H1 (cell line): ENCODE measurements at regions not wholly inside any gene's neighbourhood (a gene's known extent, or its start where the extent isn't known, plus 50 kb on each side); places are given as distances from the start of the nearest gene placed in this dataset.
A peak's percentile ranks its signal among the peaks of the same experiment; 100 is the strongest.

ENCODE experiments used
- CTCF ChIA-PET: fragments of 300-600 bp; sonication (Branson Sonifier 250); formaldehyde crosslinking; loops from one replicate; lab custom pipeline; 2021; ENCODE audit not compliant: partially characterized antibody; lab: Charles Lee
- POLR2A ChIA-PET: fragments of 300-600 bp; sonication (Branson Sonifier 250); formaldehyde crosslinking; loops from one replicate; lab custom pipeline; 2021; ENCODE audit warnings: inconsistent platforms; ENCODE audit not compliant: partially characterized antibody; lab: Charles Lee
- DNase-seq, 2 experiments: peaks; one replicate each; pipeline versions ENCODE4 v3.0.0 to v3.0.0-alpha.2; 2010 to 2022; ENCODE audit warnings: low spot score in 2 of 2, low read depth in 1 of 2, mixed read lengths in 1 of 2
- FAIRE-seq: peaks from 2 replicates; lab custom pipeline; 2011; peaks lifted over from hg19 to GRCh38; lab: Jason Lieb, UNC
- H2AFZ ChIP-seq: 2 replicates; pipeline ENCODE4 v1.8.1; 2012; ENCODE audit warnings: low read length, inconsistent platforms
- H2AK5ac ChIP-seq: 2 replicates; pipeline ENCODE4 v1.6.1; 2013; ENCODE audit warnings: low read depth, low read length
- H2BK120ac ChIP-seq: replicated peaks from 2 replicates; pipeline ENCODE3; 2013; ENCODE audit warnings: low read depth, low read length, inconsistent platforms
- H2BK12ac ChIP-seq: 2 replicates; pipeline ENCODE4 v1.6.1; 2013; ENCODE audit warnings: low read depth, low read length
- H2BK15ac ChIP-seq: 2 replicates; pipeline ENCODE4 v1.6.1; 2013; ENCODE audit warnings: low read length
- H2BK20ac ChIP-seq: 2 replicates; pipeline ENCODE4 v1.6.1; 2013; ENCODE audit warnings: low read length
- H2BK5ac ChIP-seq: 2 replicates; pipeline ENCODE4 v1.6.1; 2013; ENCODE audit warnings: low read depth, low read length
- H3K14ac ChIP-seq: 2 replicates; pipeline ENCODE4 v1.6.1; 2013; ENCODE audit warnings: inconsistent platforms; ENCODE audit not compliant: insufficient read length
- H3K18ac ChIP-seq: 2 replicates; pipeline ENCODE4 v1.6.1; 2013; ENCODE audit warnings: low read length; ENCODE audit errors: extremely low read depth
- H3K23ac ChIP-seq: 2 replicates; pipeline ENCODE4 v1.6.1; 2013; ENCODE audit warnings: inconsistent platforms; ENCODE audit not compliant: insufficient read length
- H3K23me2 ChIP-seq: 2 replicates; pipeline ENCODE4 v1.6.1; 2013; ENCODE audit warnings: low read depth, low read length
- H3K27ac ChIP-seq: 2 replicates; pipeline ENCODE4 v1.6.1; 2011; ENCODE audit warnings: low read depth, low read length, inconsistent platforms
- H3K27me3 ChIP-seq, 4 experiments: replicated peaks in 1 of 4; 1 replicate in 1 of 4; 2 replicates in 3 of 4; pipeline versions ENCODE4 v1.6.1 to v1.8.1; 2011 to 2013; ENCODE audit warnings: low read length in 3 of 4, mild to moderate bottlenecking in 3 of 4, inconsistent platforms in 2 of 4, mixed read lengths in 2 of 4, moderate library complexity in 1 of 4; ENCODE audit not compliant: control insufficient read depth in 3 of 4, insufficient read depth in 3 of 4; ENCODE audit errors: extremely low read depth in 1 of 4
- H3K36me3 ChIP-seq, 4 experiments: 2 replicates each; pipeline versions ENCODE4 v1.6.1 to v1.8.1; 2011 to 2013; ENCODE audit warnings: mild to moderate bottlenecking in 4 of 4, low read length in 3 of 4, moderate library complexity in 2 of 4, control low read depth in 1 of 4, inconsistent platforms in 1 of 4; ENCODE audit not compliant: insufficient read depth in 4 of 4, control insufficient read depth in 2 of 4
- H3K4ac ChIP-seq: replicated peaks from 2 replicates; pipeline ENCODE3; 2013; ENCODE audit warnings: low read length, low read depth, mixed read lengths, inconsistent platforms; ENCODE audit not compliant: insufficient read length
- H3K4me1 ChIP-seq, 4 experiments: replicated peaks in 1 of 4; 1 replicate in 1 of 4; 2 replicates in 3 of 4; pipeline versions ENCODE4 v1.6.1 to v1.8.1; 2011 to 2013; ENCODE audit warnings: low read length in 3 of 4, inconsistent platforms in 2 of 4, mixed read lengths in 1 of 4; ENCODE audit not compliant: insufficient read depth in 4 of 4, control insufficient read depth in 3 of 4
- H3K4me2 ChIP-seq, 2 experiments: 2 replicates each; pipeline versions ENCODE4 v1.6.1 to v1.8.1; 2011 to 2013; ENCODE audit warnings: low read depth in 2 of 2, low read length in 2 of 2, control low read depth in 1 of 2, inconsistent platforms in 1 of 2, mild to moderate bottlenecking in 1 of 2; ENCODE audit not compliant: insufficient read depth in 1 of 2
- H3K4me3 ChIP-seq, 4 experiments: fragments of 200-600, 300-600 bp in 1 of 4; sonication (generic), shearing (Covaris generic), sonication (Bioruptor Twin) in 1 of 4; 2 replicates each; pipeline versions ENCODE4 v1.5.1 to v1.8.1; 2011 to 2016; ENCODE audit warnings: low read length in 4 of 4, low read depth in 3 of 4, control low read depth in 2 of 4, inconsistent platforms in 2 of 4, mild to moderate bottlenecking in 2 of 4, mixed read lengths in 1 of 4, moderate library complexity in 1 of 4; ENCODE audit not compliant: insufficient read depth in 2 of 4; ENCODE audit errors: extremely low read depth in 1 of 4
- H3K56ac ChIP-seq: replicated peaks from 2 replicates; pipeline ENCODE3; 2013; ENCODE audit warnings: low read depth, mild to moderate bottlenecking, mixed read lengths, low read length, inconsistent platforms; ENCODE audit not compliant: insufficient read length
- H3K79me1 ChIP-seq: 2 replicates; pipeline ENCODE4 v1.6.1; 2013; ENCODE audit warnings: low read depth, low read length, control low read depth
- H3K79me2 ChIP-seq, 2 experiments: 2 replicates each; pipeline versions ENCODE4 v1.6.1 to v1.8.1; 2012 to 2013; ENCODE audit warnings: low read length in 2 of 2, mild to moderate bottlenecking in 2 of 2, inconsistent platforms in 1 of 2; ENCODE audit not compliant: insufficient read depth in 2 of 2, control insufficient read depth in 1 of 2
- H3K9ac ChIP-seq, 4 experiments: replicated peaks in 1 of 4; 1 replicate in 1 of 4; 2 replicates in 3 of 4; pipeline versions ENCODE4 v1.6.1 to v1.8.1; 2011 to 2013; ENCODE audit warnings: low read depth in 3 of 4, low read length in 3 of 4, control low read depth in 2 of 4, mild to moderate bottlenecking in 2 of 4, moderate library complexity in 2 of 4, inconsistent platforms in 1 of 4; ENCODE audit errors: extremely low read depth in 1 of 4
- H3K9me3 ChIP-seq, 2 experiments: 2 replicates each; pipeline versions ENCODE4 v1.6.1 to v1.8.1; 2012 to 2013; ENCODE audit warnings: mild to moderate bottlenecking in 2 of 2, moderate library complexity in 2 of 2, control low read depth in 1 of 2, inconsistent platforms in 1 of 2, low read depth in 1 of 2, low read length in 1 of 2, mixed read lengths in 1 of 2; ENCODE audit not compliant: insufficient read depth in 2 of 2
- H4K20me1 ChIP-seq, 2 experiments: replicated peaks in 1 of 2; 2 replicates each; pipeline versions ENCODE3 to v1.8.1; 2011 to 2013; ENCODE audit warnings: inconsistent platforms in 2 of 2, low read length in 2 of 2, mild to moderate bottlenecking in 1 of 2; ENCODE audit not compliant: insufficient read depth in 2 of 2, control insufficient read depth in 1 of 2
- H4K5ac ChIP-seq: 2 replicates; pipeline ENCODE4 v1.6.1; 2013; ENCODE audit warnings: low read length, low read depth, mixed read lengths, inconsistent platforms; ENCODE audit not compliant: insufficient read length
- H4K8ac ChIP-seq: 2 replicates; pipeline ENCODE4 v1.8.0; 2013; ENCODE audit warnings: mild to moderate bottlenecking, moderate library complexity, low read length, inconsistent platforms; ENCODE audit not compliant: insufficient read depth; ENCODE audit errors: extremely low read depth
- H4K91ac ChIP-seq: replicated peaks from 2 replicates; pipeline ENCODE3; 2013; ENCODE audit warnings: low read length, mixed read lengths, inconsistent platforms; ENCODE audit not compliant: insufficient read length
- BACH1 ChIP-seq: IDR thresholded peaks from 2 replicates; pipeline ENCODE4 v1.6.1; 2012; ENCODE audit warnings: low read length, improper control_type of control experiment
- CTCF ChIP-seq, 3 experiments: IDR thresholded peaks; 1 replicate in 2 of 3; 2 replicates in 1 of 3; pipeline versions ENCODE4 v1.5.1 to v1.6.1; 2011; ENCODE audit warnings: low read length in 3 of 3, mild to moderate bottlenecking in 3 of 3, inconsistent platforms in 2 of 3, low read depth in 1 of 3, moderate library complexity in 1 of 3; ENCODE audit not compliant: insufficient read depth in 1 of 3; ENCODE audit errors: control extremely low read depth in 1 of 3
- KDM1A ChIP-seq: fragments of 200-600, 300-600 bp; sonication (generic); IDR thresholded peaks from 2 replicates; pipeline ENCODE4 v1.7.1; 2016; ENCODE audit warnings: mild to moderate bottlenecking, low read length, borderline replicate concordance
- MAFK ChIP-seq: IDR thresholded peaks from 2 replicates; pipeline ENCODE4 v1.6.1; 2012; ENCODE audit warnings: low read depth, mild to moderate bottlenecking, improper control_type of control experiment, low read length
- SAP30 ChIP-seq: fragments of 300-600 bp; sonication (generic); IDR thresholded peaks from 2 replicates; pipeline ENCODE4 v1.7.1; 2012; ENCODE audit warnings: low read length, moderate library complexity, mild to moderate bottlenecking, inconsistent platforms; ENCODE audit not compliant: insufficient read depth, insufficient replicate concordance
- TAF7 ChIP-seq: optimal IDR thresholded peaks from 2 replicates; pipeline ENCODE3; 2011; ENCODE audit warnings: low read depth, mild to moderate bottlenecking, inconsistent platforms, low read length, moderate library complexity, borderline replicate concordance
- TEAD4 ChIP-seq: IDR thresholded peaks from 2 replicates; pipeline ENCODE4 v1.6.1; 2012; ENCODE audit warnings: low read depth, low read length, inconsistent platforms, mixed read lengths
- WGBS, 2 experiments: shearing (Covaris generic) in 1 of 2; methylation state at CpG; one replicate each; pipeline versions ENCODE4 v1.1.6 to v1.1.7; 2013 to 2015; ENCODE audit warnings: low lambda C conversion rate in 2 of 2, mixed read lengths in 2 of 2, inconsistent platforms in 1 of 2, low coverage in 1 of 2, missing lambda C conversion rate in 1 of 2; ENCODE audit not compliant: insufficient replicate concordance in 2 of 2, insufficient coverage in 1 of 2, insufficient read length in 1 of 2; ENCODE audit errors: extremely low coverage in 1 of 2, missing lambda C conversion rate in 1 of 2; 5-methylcytosine and 5-hydroxymethylcytosine counted together

- H3K9me3 ChIP-seq, result no peaks in the 10 kb centered on the region
- peaks cover 1 to 22% (median 15%) of the 10 kb centered on the region in 4 experiments; a peak in 6 of 7 replicates for H3K27me3 ChIP-seq
- no peak overlapping the region for H2BK120ac ChIP-seq
- peak overlapping the region; percentile 11 to 65 (median 38); a peak in 4 of 8 replicates for H3K4me3 ChIP-seq
- H2BK15ac ChIP-seq, result peak overlapping the region; percentile 74; the same call in 1 of the 2 replicates
- H3K36me3 ChIP-seq, result no peaks in the 10 kb centered on the region
- no peak overlapping the region for H2AFZ ChIP-seq
- peak overlapping the region; percentile 83; the same call in 1 of the 2 replicates for H2BK12ac ChIP-seq
- peak overlapping the region; percentile 43; the same call in 1 of the 2 replicates for H2BK20ac ChIP-seq
- H3K4ac ChIP-seq, result peak overlapping the region; percentile 12
- CTCF ChIA-PET, result interaction anchor here (1.0 to 2.2 kb wide), 8 partner anchors 9 to 442 kb away, joined by 3 to 7 read pairs (median 4); no protein-coding TSS in a partner anchor
- H3K9ac ChIP-seq, result no peak overlapping the region
- POLR2A ChIA-PET, result interaction anchor here (0.8 to 4.4 kb wide), 3 partner anchors 9 to 53 kb away, joined by 3 to 18 read pairs (median 6); no protein-coding TSS in a partner anchor
- H4K8ac ChIP-seq, result no peak overlapping the region
- H3K4me1 ChIP-seq, result peaks cover 6 to 22% (median 14%) of the 10 kb centered on the region in 4 experiments
- no peak overlapping the region for H3K14ac ChIP-seq
- no peak overlapping the region for H3K23ac ChIP-seq
- H4K20me1 ChIP-seq, result peaks cover 8 to 18% of the 10 kb centered on the region in 2 experiments
- H4K5ac ChIP-seq, result no peak overlapping the region
- H4K91ac ChIP-seq, result peak overlapping the region; percentile 18
- no peak overlapping the region for H3K27ac ChIP-seq
- H3K56ac ChIP-seq, result no peak overlapping the region
- no peak overlapping the region for H3K18ac ChIP-seq
- H2BK5ac ChIP-seq, result no peak overlapping the region
- 0 out of 2 replicates have a peak, but pooled peaks cover 1% of the 10 kb centered on the region for H3K79me1 ChIP-seq
- H2AK5ac ChIP-seq, result no peak overlapping the region
- 64% methylated on average over 22 of the region's 22 CpGs; no CpG with 5 or more reads in 1 of the 2 experiments for WGBS, 2 experiments
- H3K23me2 ChIP-seq, result peaks cover 6% of the 10 kb centered on the region; the same call in 1 of the 2 replicates
- no peak for DNase-seq
- peak overlapping the region; percentile 38 to 60 for H3K4me2 ChIP-seq
- no peaks in the 10 kb centered on the region for H3K79me2 ChIP-seq
- FAIRE-seq, result no peak
- TF ChIP-seq TEAD4 (peak; percentile 44; the same call in 1 of the 2 replicates), MAFK (peak; percentile 99), CTCF (IDR thresholded peaks at IDR 0.05; ENCODE audit: control extremely low read depth in 1 of 3, insufficient read depth in 1 of 3, low read depth in 1 of 3, low read length in 3 of 3) (peak in 1 of 3 experiments; percentile 3; a peak in 1 of 4 replicates), SAP30 (no peak), TAF7 (no peak), KDM1A (0 out of 2 replicates have a peak, but pooled peaks have one; percentile 30), BACH1 (peak; percentile 81)
Measured at GRCh38 chr16:85167589-85168537, 55.6 kb upstream of the CIBAR2 start.
